Activated naive CD4-positive, alpha-beta T cell treated with anti-CD3 and anti-CD28 coated beads for 36 hours (primary cell): ENCODE measurements at regions not wholly inside any gene's neighbourhood (a gene's known extent, or its start where the extent isn't known, plus 50 kb on each side); places are given as distances from the start of the nearest gene placed in this dataset.
"Not testable (repeated sequence)": the region's sequence is repeated elsewhere in the genome, so short reads cannot be mapped to it uniquely, and the experiment has no call there.

ENCODE experiments used
- CTCF ChIA-PET: fragments of 350-600 bp; sonication (Branson Sonifier 250); formaldehyde crosslinking; loops from one replicate; lab custom pipeline; 2021; ENCODE audit warnings: antibody characterized with exemption; lab: Charles Lee
- DNase-seq: peaks from one replicate; pipeline ENCODE4 v3.0.0-alpha.2; 2020
- H3K27ac Mint-ChIP-seq: one replicate; pipeline ENCODE4 v1.8.0; 2021; ENCODE audit warnings: mild to moderate bottlenecking, mixed read lengths
- H3K27me3 Mint-ChIP-seq: one replicate; pipeline ENCODE4 v1.8.0; 2021; ENCODE audit warnings: low read depth, mixed read lengths
- H3K36me3 Mint-ChIP-seq: one replicate; pipeline ENCODE4 v1.8.0; 2021; ENCODE audit warnings: low read depth, mixed read lengths
- H3K4me1 Mint-ChIP-seq: one replicate; pipeline ENCODE4 v1.8.0; 2021; ENCODE audit warnings: low read depth, mixed read lengths
- H3K4me3 Mint-ChIP-seq: one replicate; pipeline ENCODE4 v1.8.0; 2021; ENCODE audit warnings: mild to moderate bottlenecking, moderate library complexity, mixed read lengths
- H3K9me3 Mint-ChIP-seq: one replicate; pipeline ENCODE4 v1.8.0; 2021; ENCODE audit warnings: mixed read lengths
- intact Hi-C: fragments of 100-400 bp; cut with micrococcal nuclease; formaldehyde crosslinking; loops from one replicate; pipeline ENCODE4 v1.15.1; 2023

GRCh38 chr6:115747719-115748118 lies 313.0 kb downstream of the FRK start:
- Mint-ChIP-seq H3K27me3 (no peaks in the 10 kb centered on the region), H3K4me1 (no peaks in the 10 kb centered on the region), H3K36me3 (no peaks in the 10 kb centered on the region), H3K27ac (no peak overlapping the region), H3K9me3 (peaks cover 9% of the 10 kb centered on the region), H3K4me3 (no peak overlapping the region)
- no peak for DNase-seq
- intact Hi-C loops: no loop called here
- CTCF ChIA-PET: no interaction called here

GRCh38 chr6:115746583-115746982 lies 314.1 kb downstream of the FRK start:
- H3K27ac Mint-ChIP-seq, CTCF ChIA-PET, DNase-seq, H3K4me3 Mint-ChIP-seq, intact Hi-C loops, H3K36me3 Mint-ChIP-seq, H3K27me3 Mint-ChIP-seq, H3K4me1 Mint-ChIP-seq: not testable (repeated sequence)
- peaks cover 10% of the 10 kb centered on the region for H3K9me3 Mint-ChIP-seq

DNA sequence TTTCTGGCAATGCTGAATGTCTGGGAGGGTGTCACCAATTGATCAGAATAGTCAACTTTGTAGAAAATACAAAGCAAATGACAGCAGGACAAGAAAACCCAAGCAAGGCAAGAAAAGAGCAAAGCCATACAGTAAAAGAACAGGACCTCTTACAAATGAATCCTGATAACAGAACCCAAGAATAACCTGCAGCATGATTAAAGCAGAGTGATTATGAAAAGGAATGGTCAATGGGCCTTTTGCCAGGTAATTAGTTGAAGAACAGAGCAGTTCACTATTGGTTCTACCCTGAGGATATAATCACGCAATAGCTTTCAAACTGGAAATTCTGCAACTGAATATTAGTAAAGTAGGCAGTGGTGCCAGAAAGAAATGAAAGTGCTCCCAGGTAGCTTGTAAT lies 319.8 kb downstream of the FRK start:
- Mint-ChIP-seq H3K4me3 (no peak overlapping the region), H3K4me1 (no peaks in the 10 kb centered on the region), H3K36me3 (no peaks in the 10 kb centered on the region), H3K9me3 (peaks cover 17% of the 10 kb centered on the region), H3K27ac (no peak overlapping the region), H3K27me3 (no peaks in the 10 kb centered on the region)
- intact Hi-C loops: no loop called here
- CTCF ChIA-PET: no interaction called here
- DNase-seq: no peak

- CTCF ChIA-PET: no interaction called here
- H3K36me3 Mint-ChIP-seq: no peaks in the 10 kb centered on the region
- H3K4me3 Mint-ChIP-seq: no peak overlapping the region
- H3K9me3 Mint-ChIP-seq: peaks cover 6% of the 10 kb centered on the region
- no peaks in the 10 kb centered on the region for H3K4me1 Mint-ChIP-seq
- H3K27ac Mint-ChIP-seq: no peak overlapping the region
- intact Hi-C loops: no loop called here
- H3K27me3 Mint-ChIP-seq: no peaks in the 10 kb centered on the region
- DNase-seq: no peak
These were observed 325.1 kb downstream of the FRK start for GRCh38 chr6:115735610-115736009.

DNA sequence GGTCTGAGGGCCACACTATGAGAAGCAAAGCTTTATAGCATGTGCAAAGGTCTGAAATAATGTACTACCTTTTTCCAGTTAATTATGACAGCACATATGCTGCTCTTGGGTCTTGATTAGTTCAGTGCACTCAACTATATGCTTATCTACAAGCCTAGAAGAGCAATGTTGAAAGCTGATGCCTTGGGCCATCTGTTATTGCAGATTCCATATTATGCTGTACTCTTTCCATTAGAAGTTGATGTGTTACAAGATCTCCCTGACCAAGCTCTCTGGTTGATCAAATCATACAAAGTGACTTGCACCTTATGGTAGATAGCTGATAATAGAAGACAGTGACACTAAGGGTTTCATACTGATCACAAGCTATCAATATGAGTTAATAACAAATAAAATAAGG lies 327.3 kb downstream of the FRK start:
- Mint-ChIP-seq H3K4me1 (no peaks in the 10 kb centered on the region), H3K27me3 (no peaks in the 10 kb centered on the region), H3K27ac (no peak overlapping the region), H3K4me3 (no peak overlapping the region), H3K36me3 (no peaks in the 10 kb centered on the region), H3K9me3 (peaks cover 6% of the 10 kb centered on the region)
- CTCF ChIA-PET: no interaction called here
- DNase-seq: no peak
- intact Hi-C loops: no loop called here

GRCh38 chr6:115729036-115729435 lies 331.7 kb downstream of the FRK start:
- no peaks in the 10 kb centered on the region for H3K4me1 Mint-ChIP-seq
- H3K27ac Mint-ChIP-seq: no peak overlapping the region
- CTCF ChIA-PET: no interaction called here
- intact Hi-C loops: no loop called here
- H3K9me3 Mint-ChIP-seq: no peaks in the 10 kb centered on the region
- H3K36me3 Mint-ChIP-seq: no peaks in the 10 kb centered on the region
- H3K27me3 Mint-ChIP-seq: no peaks in the 10 kb centered on the region
- H3K4me3 Mint-ChIP-seq: no peak overlapping the region
- DNase-seq: no peak

- Mint-ChIP-seq H3K4me1 (no peaks in the 10 kb centered on the region), H3K36me3 (no peaks in the 10 kb centered on the region), H3K4me3 (no peak overlapping the region), H3K9me3 (no peaks in the 10 kb centered on the region), H3K27ac (no peak overlapping the region), H3K27me3 (no peaks in the 10 kb centered on the region)
- intact Hi-C loops: no loop called here
- no peak for DNase-seq
- CTCF ChIA-PET: no interaction called here
These were observed 332.5 kb downstream of the FRK start for GRCh38 chr6:115728171-115728570.

DNA sequence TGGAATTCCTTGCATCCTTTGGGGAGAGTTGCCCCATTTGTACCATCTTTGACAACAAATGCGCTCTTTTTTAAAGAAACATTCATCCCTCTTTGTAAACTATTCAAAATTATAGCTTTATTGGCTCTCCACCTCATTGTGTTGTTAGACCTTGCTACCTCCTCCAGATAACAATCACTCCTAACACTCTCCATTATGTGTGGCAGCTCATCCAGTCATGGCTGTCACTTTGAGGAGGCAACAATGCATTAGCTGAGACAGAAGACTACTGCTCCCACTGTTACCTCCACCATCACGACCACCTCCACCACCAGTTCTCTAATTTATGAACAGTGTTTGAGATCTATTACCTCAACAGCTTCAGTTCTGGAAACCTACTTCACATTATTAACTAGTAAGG lies 339.1 kb downstream of the FRK start:
- Mint-ChIP-seq H3K4me3 (no peak overlapping the region), H3K36me3 (no peaks in the 10 kb centered on the region), H3K27ac (no peak overlapping the region), H3K4me1 (no peaks in the 10 kb centered on the region), H3K9me3 (no peaks in the 10 kb centered on the region), H3K27me3 (no peaks in the 10 kb centered on the region)
- CTCF ChIA-PET: interaction anchor here (0.6 kb wide), 1 partner anchor 10 kb away, joined by 3 read pairs; no protein-coding TSS in a partner anchor
- intact Hi-C loops: no loop called here
- no peak for DNase-seq

DNA sequence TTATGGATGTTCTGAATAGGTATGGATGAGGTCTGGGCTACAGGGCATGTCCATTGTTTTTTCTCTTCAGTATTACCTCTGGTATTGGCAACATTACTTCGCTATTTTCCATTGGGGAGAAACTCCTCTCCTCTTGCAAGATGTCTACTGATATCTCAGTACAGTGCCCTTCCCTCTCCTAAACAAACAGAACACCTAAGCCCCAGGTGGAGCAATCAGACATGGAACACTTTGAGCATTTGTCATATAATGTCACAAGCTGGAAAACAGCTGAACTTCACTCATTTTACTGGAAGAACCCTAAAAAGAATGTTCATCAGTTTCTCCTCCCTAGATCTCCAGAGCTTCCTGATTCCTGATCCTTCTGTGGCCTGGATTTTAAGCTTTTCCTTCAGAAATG lies 339.8 kb downstream of the FRK start:
- Mint-ChIP-seq H3K4me3 (no peak overlapping the region), H3K4me1 (no peaks in the 10 kb centered on the region), H3K9me3 (no peaks in the 10 kb centered on the region), H3K36me3 (no peaks in the 10 kb centered on the region), H3K27ac (no peak overlapping the region), H3K27me3 (no peaks in the 10 kb centered on the region)
- CTCF ChIA-PET: no interaction called here
- no peak for DNase-seq
- intact Hi-C loops: no loop called here

- no peaks in the 10 kb centered on the region for H3K27me3 Mint-ChIP-seq
- CTCF ChIA-PET: no interaction called here
- no peaks in the 10 kb centered on the region for H3K9me3 Mint-ChIP-seq
- H3K4me3 Mint-ChIP-seq: no peak overlapping the region
- H3K27ac Mint-ChIP-seq: no peak overlapping the region
- no peak for DNase-seq
- no peaks in the 10 kb centered on the region for H3K4me1 Mint-ChIP-seq
- intact Hi-C loops: no loop called here
- H3K36me3 Mint-ChIP-seq: no peaks in the 10 kb centered on the region
These were observed 343.2 kb downstream of the FRK start for GRCh38 chr6:115717472-115717871.

- intact Hi-C loops: no loop called here
- Mint-ChIP-seq H3K4me1 (no peaks in the 10 kb centered on the region), H3K27me3 (no peaks in the 10 kb centered on the region), H3K27ac (no peak overlapping the region), H3K9me3 (no peaks in the 10 kb centered on the region), H3K36me3 (no peaks in the 10 kb centered on the region), H3K4me3 (no peak overlapping the region)
- no peak for DNase-seq
- CTCF ChIA-PET: no interaction called here
These were observed 343.6 kb downstream of the FRK start for GRCh38 chr6:115717062-115717461.

GRCh38 chr6:115712291-115712961 lies 348.3 kb downstream of the FRK start:
- H3K27me3 Mint-ChIP-seq: no peaks in the 10 kb centered on the region
- intact Hi-C loops: no loop called here
- no peak overlapping the region for H3K27ac Mint-ChIP-seq
- H3K36me3 Mint-ChIP-seq: no peaks in the 10 kb centered on the region
- no peak for DNase-seq
- CTCF ChIA-PET: interaction anchor here (0.6 to 0.7 kb wide), 2 partner anchors 17 to 186 kb away, joined by 3 read pairs; no protein-coding TSS in a partner anchor
- H3K9me3 Mint-ChIP-seq: no peaks in the 10 kb centered on the region
- H3K4me1 Mint-ChIP-seq: no peaks in the 10 kb centered on the region
- H3K4me3 Mint-ChIP-seq: no peak overlapping the region

- intact Hi-C loops: no loop called here
These were observed 351.8 kb downstream of the FRK start for GRCh38 chr6:115708850-115709249.

More at GRCh38 chr6:115708850-115709249, 351.8 kb downstream of the FRK start:
- no peaks in the 10 kb centered on the region for H3K27me3 Mint-ChIP-seq
- CTCF ChIA-PET: no interaction called here
- no peaks in the 10 kb centered on the region for H3K36me3 Mint-ChIP-seq
- no peaks in the 10 kb centered on the region for H3K4me1 Mint-ChIP-seq
- no peaks in the 10 kb centered on the region for H3K9me3 Mint-ChIP-seq
- DNase-seq: no peak
- H3K27ac Mint-ChIP-seq: no peak overlapping the region
- no peak overlapping the region for H3K4me3 Mint-ChIP-seq
